ENCODE measurements at regions not wholly inside any gene's neighbourhood (a gene's known extent, or its start where the extent isn't known, plus 50 kb on each side); places are given as distances from the start of the nearest gene placed in this dataset.
A peak's percentile ranks its signal among the peaks of the same experiment; 100 is the strongest.

- Histone ChIP-seq H3K9me3 (ENCODE audit: control insufficient read depth, low read depth, low read length) (no peaks in the 10 kb centered on the region), H3K4me1 (ENCODE audit: control insufficient read depth, insufficient read depth, low read length) (no peaks in the 10 kb centered on the region), H3K4me3 (ENCODE audit: low read length) (no peak overlapping the region), H3K27me3 (ENCODE audit: control insufficient read depth, insufficient read depth, low read length) (no peaks in the 10 kb centered on the region), H3K36me3 (ENCODE audit: control insufficient read depth, insufficient read depth, low read length) (no peaks in the 10 kb centered on the region), H3K27ac (ENCODE audit: low read length) (no peak overlapping the region)
- no peak for DNase-seq
- WGBS (ENCODE audit: insufficient coverage, low lambda C conversion rate), result 70% methylated on average over 1 of the region's 3 CpGs
These were observed 60.3 kb upstream of the NTF3 start for GRCh38 chr12:5371631-5372030.

DNA sequence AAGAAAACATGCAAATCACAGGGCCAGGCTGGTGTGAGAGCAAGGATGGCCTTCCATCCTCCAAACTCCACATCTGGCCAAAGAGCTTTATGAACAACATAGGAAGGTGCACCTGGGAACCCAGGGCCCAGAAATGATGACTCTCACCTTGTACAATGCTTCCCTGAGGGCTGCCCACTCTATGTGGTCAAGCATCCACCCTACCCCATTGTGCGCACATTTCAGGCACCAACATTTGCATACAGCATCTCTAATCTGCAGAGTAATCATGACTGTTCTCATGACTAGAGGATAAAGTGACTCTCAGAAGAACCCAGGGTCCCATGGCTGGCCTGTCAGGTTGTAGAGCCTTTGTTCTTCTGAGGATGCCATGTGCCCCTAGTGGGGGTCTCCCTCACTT, 57.2 kb upstream of the NTF3 start:
- H3K9me3 ChIP-seq (ENCODE audit: control insufficient read depth, low read depth, low read length), result no peaks in the 10 kb centered on the region
- 100% methylated on average over 1 of the region's 1 CpG for WGBS (ENCODE audit: insufficient coverage, low lambda C conversion rate)
- peaks cover 6% of the 10 kb centered on the region for H3K4me1 ChIP-seq (ENCODE audit: control insufficient read depth, insufficient read depth, low read length)
- H3K4me3 ChIP-seq (ENCODE audit: low read length), result no peak overlapping the region
- no peaks in the 10 kb centered on the region for H3K27me3 ChIP-seq (ENCODE audit: control insufficient read depth, insufficient read depth, low read length)
- H3K27ac ChIP-seq (ENCODE audit: low read length), result no peak overlapping the region
- DNase-seq, result no peak
- no peaks in the 10 kb centered on the region for H3K36me3 ChIP-seq (ENCODE audit: control insufficient read depth, insufficient read depth, low read length)

- Histone ChIP-seq H3K4me3 (ENCODE audit: low read length) (no peak overlapping the region), H3K9me3 (ENCODE audit: control insufficient read depth, low read depth, low read length) (no peaks in the 10 kb centered on the region), H3K27ac (ENCODE audit: low read length) (no peak overlapping the region), H3K4me1 (ENCODE audit: control insufficient read depth, insufficient read depth, low read length) (peaks cover 6% of the 10 kb centered on the region), H3K27me3 (ENCODE audit: control insufficient read depth, insufficient read depth, low read length) (no peaks in the 10 kb centered on the region), H3K36me3 (ENCODE audit: control insufficient read depth, insufficient read depth, low read length) (no peaks in the 10 kb centered on the region)
- 80% methylated on average over 1 of the region's 5 CpGs for WGBS (ENCODE audit: insufficient coverage, low lambda C conversion rate)
- no peak for DNase-seq
These were observed 56.2 kb upstream of the NTF3 start for GRCh38 chr12:5375547-5376295.

DNA sequence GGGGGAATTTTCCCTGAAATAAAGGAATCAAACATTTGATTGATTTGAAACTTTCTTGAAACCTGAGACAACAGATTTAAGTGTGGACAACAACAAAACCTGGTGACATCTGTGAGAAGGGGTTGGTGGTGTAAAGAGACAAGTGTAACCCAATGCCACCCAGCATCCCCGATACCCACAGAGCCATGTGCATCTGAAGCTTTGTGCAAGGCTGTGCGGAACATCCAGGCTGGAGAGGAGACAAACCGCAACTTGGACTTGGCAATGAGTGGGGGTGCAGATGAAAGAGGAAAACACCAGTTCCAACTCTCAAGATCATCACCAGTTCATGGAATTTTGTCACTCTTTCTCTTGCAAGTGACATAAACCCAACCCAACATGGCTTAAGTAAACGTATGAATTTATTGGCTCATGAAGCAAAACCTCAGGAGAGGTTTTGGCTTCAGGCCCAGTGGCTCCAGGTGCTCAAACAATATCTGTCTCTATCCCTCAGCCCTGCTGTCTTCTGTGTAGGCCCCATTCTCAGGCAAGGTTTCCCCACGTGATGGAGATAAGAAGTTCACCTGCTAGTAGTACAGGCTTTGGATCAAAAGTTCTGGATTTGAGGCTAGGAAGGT, 55.2 kb upstream of the NTF3 start:
- H3K9me3 ChIP-seq (ENCODE audit: control insufficient read depth, low read depth, low read length), result no peaks in the 10 kb centered on the region
- no peak overlapping the region for H3K27ac ChIP-seq (ENCODE audit: low read length)
- H3K4me3 ChIP-seq (ENCODE audit: low read length), result no peak overlapping the region
- no peaks in the 10 kb centered on the region for H3K36me3 ChIP-seq (ENCODE audit: control insufficient read depth, insufficient read depth, low read length)
- peaks cover 6% of the 10 kb centered on the region for H3K4me1 ChIP-seq (ENCODE audit: control insufficient read depth, insufficient read depth, low read length)
- DNase-seq, result peak; percentile 45 to 76
- no peaks in the 10 kb centered on the region for H3K27me3 ChIP-seq (ENCODE audit: control insufficient read depth, insufficient read depth, low read length)
- no CpG with 5 or more reads among the region's 5 CpGs for WGBS (ENCODE audit: insufficient coverage, low lambda C conversion rate)

- H3K36me3 ChIP-seq (ENCODE audit: control insufficient read depth, insufficient read depth, low read length), result no peaks in the 10 kb centered on the region
- DNase-seq, result peak; percentile 81 to 91
- 50% methylated on average over 1 of the region's 12 CpGs for WGBS (ENCODE audit: insufficient coverage, low lambda C conversion rate)
- no peak overlapping the region for H3K4me3 ChIP-seq (ENCODE audit: low read length)
- H3K4me1 ChIP-seq (ENCODE audit: control insufficient read depth, insufficient read depth, low read length), result peaks cover 6% of the 10 kb centered on the region
- no peaks in the 10 kb centered on the region for H3K9me3 ChIP-seq (ENCODE audit: control insufficient read depth, low read depth, low read length)
- H3K27ac ChIP-seq (ENCODE audit: low read length), result no peak overlapping the region
- no peaks in the 10 kb centered on the region for H3K27me3 ChIP-seq (ENCODE audit: control insufficient read depth, insufficient read depth, low read length)
These were observed 53.8 kb upstream of the NTF3 start for GRCh38 chr12:5377997-5378592.

DNA sequence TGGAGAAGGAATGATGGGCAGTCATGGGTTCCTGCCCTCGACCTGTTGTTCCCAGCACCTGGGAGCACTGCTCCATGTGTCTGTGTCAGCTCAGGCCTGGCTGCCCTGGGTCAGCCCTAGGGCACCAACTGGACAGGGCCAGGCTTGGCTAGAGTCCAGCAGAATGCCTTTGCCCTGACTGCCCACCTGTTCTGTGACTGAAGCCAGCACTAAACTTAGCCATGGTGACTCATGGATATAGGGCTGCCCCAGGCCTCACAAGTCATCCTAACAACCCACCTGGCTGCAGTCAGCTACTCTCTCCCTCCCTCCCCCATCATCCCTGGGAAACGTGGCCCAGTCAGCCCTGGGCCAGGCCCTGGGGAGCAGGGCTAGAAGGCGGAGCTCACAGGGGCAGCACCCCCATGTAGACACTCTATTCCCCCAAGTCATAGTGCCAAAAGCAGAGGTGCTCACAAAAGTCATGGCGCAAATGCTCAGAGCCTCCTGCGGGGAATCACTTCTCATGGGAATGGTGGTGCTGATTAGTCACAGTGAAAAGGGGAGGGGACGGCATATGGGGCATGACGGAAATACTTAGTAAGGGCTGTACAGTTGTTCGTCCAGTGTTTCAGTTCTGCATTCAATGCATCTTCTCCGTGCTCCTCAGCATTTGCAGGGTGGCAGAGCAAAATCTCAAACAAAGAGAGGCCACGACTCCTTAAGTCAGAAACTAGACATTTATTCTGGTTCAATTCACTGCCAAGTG, 52.0 kb upstream of the NTF3 start:
- Histone ChIP-seq H3K9me3 (ENCODE audit: control insufficient read depth, low read depth, low read length) (no peaks in the 10 kb centered on the region), H3K27ac (ENCODE audit: low read length) (no peak overlapping the region), H3K4me3 (ENCODE audit: low read length) (no peak overlapping the region), H3K4me1 (ENCODE audit: control insufficient read depth, insufficient read depth, low read length) (peaks cover 6% of the 10 kb centered on the region), H3K27me3 (ENCODE audit: control insufficient read depth, insufficient read depth, low read length) (no peaks in the 10 kb centered on the region), H3K36me3 (ENCODE audit: control insufficient read depth, insufficient read depth, low read length) (no peaks in the 10 kb centered on the region)
- no peak for DNase-seq
- no CpG with 5 or more reads among the region's 10 CpGs for WGBS (ENCODE audit: insufficient coverage, low lambda C conversion rate)
